Right lobe of liver (tissue), 4 donors: ENCODE measurements at regions not wholly inside any gene's neighbourhood (a gene's known extent, or its start where the extent isn't known, plus 50 kb on each side); places are given as distances from the start of the nearest gene placed in this dataset.

Experiments
- POLR2A ChIP-seq: fragments of 450-650 bp; IDR thresholded peaks from one replicate; pipeline ENCODE4 v1.6.1; 2017; ENCODE audit warnings: antibody characterized with exemption, mild to moderate bottlenecking
- TF ChIP-seq, protein P1 (sequence below), 4 donors: fragments of 200-600 bp in 3 of 4; fragments of 450-650 bp in 1 of 4; IDR thresholded peaks; one replicate each; pipeline versions ENCODE4 v1.5.1 to v1.8.0; 2016 to 2022; ENCODE audit warnings: antibody characterized with exemption in 4 of 4, mild to moderate bottlenecking in 2 of 4
- donor health status: DM: no; HTN: no; CAD: no.
- donor health status: DM: no; HTN: no; CAD: no.
- donor health status: DM: no; HTN: yes; CAD: no.

DNA sequence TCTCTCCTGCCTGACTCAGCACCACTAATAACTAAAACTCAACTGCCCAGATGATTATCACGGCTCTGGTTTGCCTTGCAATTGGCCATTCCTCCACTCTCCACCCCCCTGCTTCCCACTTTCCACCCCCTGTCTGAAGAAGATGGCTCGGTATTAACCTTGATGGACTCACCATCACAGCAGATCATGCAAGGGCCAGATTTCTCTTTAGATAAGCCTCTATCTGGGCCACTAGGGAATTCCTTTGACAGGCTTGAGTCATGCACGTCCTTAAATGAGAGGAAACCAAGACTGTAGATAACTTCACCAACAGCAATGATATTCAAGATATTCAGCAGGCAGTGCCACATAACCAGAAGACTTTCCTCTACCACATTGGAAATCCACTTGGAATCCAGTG, 131.1 kb upstream of the NBEA start:
- TF ChIP-seq, protein P1, sequence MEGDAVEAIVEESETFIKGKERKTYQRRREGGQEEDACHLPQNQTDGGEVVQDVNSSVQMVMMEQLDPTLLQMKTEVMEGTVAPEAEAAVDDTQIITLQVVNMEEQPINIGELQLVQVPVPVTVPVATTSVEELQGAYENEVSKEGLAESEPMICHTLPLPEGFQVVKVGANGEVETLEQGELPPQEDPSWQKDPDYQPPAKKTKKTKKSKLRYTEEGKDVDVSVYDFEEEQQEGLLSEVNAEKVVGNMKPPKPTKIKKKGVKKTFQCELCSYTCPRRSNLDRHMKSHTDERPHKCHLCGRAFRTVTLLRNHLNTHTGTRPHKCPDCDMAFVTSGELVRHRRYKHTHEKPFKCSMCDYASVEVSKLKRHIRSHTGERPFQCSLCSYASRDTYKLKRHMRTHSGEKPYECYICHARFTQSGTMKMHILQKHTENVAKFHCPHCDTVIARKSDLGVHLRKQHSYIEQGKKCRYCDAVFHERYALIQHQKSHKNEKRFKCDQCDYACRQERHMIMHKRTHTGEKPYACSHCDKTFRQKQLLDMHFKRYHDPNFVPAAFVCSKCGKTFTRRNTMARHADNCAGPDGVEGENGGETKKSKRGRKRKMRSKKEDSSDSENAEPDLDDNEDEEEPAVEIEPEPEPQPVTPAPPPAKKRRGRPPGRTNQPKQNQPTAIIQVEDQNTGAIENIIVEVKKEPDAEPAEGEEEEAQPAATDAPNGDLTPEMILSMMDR (IDR thresholded peaks at IDR 0.05), result no peak
- TF ChIP-seq POLR2A, result no peak
